HG02763 (cell line): ENCODE measurements at regions not wholly inside any gene's neighbourhood (a gene's known extent, or its start where the extent isn't known, plus 50 kb on each side); places are given as distances from the start of the nearest gene placed in this dataset.

Experiments used
- ATAC-seq: cut with Tn5 transposase; IDR thresholded peaks from one replicate; pipeline ENCODE4 v1.9.1; 2021; ENCODE audit warnings: mild to moderate bottlenecking, moderate library complexity; ENCODE audit not compliant: unreplicated experiment

DNA sequence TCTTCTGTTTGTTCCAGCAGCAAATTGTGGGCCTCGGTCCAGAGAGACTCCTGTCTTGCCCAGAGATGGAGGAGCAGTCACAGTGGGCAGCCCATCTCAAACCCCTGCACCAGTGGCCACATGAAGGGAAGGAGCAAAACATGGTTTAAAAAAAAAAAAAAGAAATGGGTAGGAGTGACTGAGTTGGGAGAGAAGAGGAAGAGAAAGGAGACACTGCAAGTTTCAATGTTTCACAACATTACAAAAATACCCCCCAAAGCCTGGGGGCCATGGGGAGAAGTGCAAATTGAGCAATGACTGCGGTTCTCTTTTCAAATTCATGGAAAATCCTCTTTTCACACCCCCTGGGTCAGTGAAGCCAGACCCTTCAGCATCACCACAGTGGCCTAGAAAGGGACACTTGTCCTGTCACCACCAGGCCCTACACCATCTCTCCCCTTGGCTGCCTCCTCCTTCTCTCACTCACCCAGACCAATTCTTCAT lies 117.1 kb downstream of the ZFP36L2 start:
- no peak for ATAC-seq

DNA sequence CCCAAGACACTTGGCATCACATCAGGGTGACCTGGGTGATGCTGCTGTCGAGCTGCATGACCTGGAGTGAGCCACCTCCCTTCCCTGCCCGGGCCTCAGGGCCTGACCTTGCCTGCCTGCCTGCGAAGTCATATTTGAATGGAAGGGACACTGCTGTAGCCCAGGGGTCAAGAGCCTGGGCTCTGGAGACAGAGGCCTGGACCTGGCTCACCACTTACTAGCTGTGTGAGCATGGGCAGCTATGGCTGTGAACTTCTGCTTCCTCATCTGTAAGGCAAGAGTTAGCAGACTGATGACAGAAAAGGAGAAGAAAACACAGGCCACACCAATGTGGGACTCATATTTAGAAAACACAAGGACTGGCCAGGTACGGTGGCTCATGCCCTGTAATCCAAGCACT lies 118.7 kb downstream of the ZFP36L2 start:
- no peak for ATAC-seq

DNA sequence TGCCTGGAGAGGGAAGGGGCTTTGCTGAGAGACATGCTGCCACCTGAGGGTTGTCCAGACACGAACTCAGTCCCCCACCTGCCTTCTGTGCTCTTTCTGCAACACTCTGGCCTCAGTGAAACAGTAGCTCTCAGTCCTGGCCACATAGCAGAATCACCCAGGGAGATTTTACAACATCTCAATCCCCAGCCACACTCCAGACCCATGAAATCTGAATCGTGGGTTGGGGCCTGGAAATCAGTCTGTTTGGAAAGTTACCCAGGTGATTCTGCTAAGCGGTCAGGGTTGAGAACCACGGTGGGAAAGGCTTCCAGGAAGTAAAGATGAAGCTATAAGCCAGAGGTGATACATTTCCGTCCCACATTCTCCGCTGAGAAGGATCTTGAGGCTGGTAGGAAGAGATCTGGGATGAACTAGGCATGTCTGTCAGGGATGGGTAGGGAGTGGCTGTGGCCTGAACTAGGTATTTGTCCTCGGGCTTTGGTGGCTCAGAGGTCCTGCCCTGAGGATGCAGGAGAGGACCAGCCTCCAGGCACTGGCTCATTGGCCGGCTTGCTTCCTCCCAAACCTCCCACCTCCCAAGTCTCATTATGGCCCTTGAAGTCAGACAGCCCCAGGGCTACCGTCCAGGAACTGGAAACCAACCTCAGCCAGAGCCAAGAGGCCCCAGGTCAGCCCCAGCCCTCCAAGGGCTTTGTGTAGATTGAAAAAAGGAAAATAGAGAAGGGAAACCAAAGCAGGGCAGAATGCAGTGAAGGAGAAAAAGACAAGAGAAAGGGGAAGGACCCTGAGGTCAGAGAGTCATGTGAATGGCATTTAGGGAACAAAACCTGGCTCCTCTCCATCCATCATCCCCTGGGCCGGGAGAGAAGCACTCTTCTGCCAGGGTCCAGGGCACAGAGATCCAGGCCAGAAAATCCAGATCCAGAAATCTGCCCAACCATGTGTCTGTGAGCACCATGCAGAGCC lies 119.6 kb downstream of the ZFP36L2 start:
- ATAC-seq: no peak

DNA sequence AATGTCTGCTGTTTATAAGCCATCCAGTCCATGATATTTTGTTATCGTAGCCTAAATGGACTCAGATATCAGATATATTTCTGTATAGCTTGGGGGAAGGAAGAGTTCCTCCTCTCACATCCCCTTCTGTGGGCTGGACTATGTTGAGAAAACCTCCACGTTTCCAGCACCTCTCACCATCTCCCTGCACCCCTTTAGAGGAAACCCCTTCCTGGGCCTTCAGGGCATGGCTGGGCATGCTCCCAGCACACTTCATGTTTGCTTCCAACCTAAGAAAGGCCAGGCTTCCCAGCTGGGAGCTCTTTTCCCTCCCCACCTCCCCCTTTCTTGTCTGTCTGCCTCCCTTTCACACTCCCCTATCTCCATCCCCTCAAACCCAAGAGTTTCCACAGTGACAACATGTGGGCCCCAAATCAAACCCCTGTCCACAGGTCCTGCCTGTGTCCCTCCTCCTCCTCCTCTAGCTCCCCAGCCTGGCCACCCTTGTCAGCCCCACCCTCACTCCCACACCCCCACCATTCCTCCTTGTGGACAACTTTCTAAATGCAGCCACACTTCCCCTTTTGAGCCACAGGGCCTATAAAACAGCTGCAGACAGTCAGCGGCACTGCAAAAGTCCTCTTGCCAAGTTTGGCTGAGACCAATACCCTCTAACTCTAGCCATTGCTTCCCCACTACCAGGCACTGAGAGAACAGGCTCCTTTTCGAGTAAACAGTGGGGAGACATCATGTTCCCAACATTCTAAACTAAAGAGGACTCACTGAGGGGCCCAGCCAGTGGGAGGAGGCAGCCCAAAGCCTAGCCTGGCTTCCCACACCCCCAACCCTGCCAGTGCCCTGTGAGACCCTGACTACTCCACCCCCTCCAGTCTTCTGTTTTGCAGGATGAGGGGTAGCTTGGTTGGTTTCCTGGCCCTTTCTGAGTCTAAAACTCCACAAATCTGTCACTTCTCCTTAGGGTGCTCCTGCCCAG lies 120.5 kb downstream of the ZFP36L2 start:
- ATAC-seq: no peak

DNA sequence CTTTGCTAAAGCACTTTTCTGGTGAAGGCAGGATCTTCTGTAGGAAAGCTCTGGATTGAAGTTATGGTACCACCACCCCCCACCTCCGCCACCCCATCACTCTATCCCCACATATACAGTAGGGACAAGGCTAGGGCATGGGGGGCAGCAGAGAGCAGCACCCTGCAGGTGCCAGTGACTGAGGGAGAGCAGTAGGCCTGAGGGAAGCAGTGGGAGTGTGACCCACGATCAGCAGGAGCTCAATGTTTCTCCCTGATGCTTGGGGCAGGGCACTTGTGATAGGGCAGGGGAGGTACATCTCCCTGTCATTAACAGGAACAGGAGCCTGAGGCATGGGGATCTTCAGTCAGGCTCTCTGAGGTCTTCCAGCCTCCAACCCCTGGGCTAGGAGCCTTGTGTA lies 121.6 kb downstream of the ZFP36L2 start:
- ATAC-seq: no peak

DNA sequence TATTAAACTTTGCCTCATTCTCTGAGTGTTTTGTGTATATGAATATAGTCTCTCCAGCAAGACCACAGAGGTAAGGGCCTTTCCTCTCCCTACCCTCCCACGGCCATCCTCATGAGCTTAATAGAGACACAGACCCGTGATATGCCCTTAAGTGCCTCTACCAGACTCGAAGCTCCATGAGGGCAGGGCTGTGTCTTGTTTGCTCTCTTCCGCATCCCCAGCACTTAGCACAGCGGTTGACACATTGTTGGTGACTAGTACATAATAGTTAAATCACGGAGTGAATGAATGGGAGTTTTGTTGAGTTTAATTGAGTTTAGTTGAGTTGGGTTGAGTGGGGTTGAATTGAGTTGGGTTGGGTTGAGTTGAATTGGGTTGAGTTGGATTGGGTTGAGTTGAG lies 122.3 kb downstream of the ZFP36L2 start:
- ATAC-seq: no peak

DNA sequence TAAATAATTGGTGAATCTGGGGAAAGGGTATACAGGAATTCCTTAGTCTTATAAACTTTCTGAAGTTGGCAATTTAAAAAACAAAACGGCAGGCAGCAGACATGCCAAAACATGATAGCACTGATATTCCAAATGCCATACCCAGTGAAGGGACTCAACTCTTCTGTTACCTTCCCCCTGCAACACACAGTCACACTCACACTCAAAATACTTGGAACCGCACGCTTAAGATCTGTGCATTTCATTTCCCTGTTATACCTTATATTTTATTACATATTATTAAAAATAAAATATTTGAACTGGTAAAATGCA lies 123.4 kb downstream of the ZFP36L2 start:
- ATAC-seq: no peak

DNA sequence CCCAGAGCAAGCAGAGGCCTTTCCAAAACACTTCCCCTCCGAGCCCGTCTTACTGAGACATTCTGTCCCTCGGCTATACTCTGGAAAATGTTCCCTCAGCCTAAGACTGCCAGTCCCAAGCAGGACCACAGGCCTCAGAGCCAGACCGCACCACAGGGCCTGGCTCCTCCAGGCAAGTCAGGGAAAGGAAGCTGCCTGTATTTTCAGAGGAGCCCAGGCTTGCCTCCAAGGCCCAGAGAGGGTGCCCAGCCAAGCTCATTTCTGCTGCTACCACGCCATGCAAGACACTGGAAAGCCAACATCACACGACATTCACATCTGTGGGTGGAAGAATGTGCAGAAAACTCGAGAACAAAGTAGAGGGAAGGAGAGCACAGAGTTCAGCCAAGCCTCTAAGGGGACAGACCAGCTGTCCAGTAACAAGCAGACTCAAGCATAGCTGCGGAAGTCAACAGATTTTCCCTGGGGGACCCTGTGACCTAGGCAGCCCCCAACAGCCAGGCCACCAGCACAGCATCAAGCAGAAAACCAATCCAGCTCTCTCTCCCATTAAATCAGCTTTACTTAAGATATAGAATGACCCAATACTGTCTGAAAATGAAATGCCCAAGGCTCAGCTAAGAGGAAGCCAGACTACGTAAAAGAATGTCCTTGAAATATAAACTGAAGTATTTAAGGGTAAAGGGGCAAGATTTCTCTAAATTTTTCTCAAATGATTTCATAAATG lies 123.9 kb downstream of the ZFP36L2 start:
- ATAC-seq: no peak

DNA sequence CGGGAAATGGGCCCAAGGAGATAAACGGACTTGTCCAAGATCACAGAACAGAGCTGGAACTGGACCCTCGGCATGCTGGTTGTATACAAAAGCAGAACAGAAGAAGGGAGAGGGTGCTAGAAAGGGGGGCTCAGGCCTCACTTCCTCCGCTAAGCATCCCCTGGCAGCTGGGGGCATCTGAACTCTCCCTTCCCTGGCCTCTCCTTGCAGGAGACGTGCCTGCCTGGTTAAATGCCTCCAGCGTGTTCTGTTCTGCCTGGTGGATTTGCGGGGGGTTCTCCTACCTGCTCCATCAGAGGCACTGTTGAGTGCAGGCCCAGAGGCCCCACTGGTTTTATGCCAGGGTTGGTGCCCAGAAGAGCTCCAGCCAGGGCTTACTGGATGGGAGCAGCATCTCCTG lies 124.7 kb downstream of the ZFP36L2 start:
- no peak for ATAC-seq

DNA sequence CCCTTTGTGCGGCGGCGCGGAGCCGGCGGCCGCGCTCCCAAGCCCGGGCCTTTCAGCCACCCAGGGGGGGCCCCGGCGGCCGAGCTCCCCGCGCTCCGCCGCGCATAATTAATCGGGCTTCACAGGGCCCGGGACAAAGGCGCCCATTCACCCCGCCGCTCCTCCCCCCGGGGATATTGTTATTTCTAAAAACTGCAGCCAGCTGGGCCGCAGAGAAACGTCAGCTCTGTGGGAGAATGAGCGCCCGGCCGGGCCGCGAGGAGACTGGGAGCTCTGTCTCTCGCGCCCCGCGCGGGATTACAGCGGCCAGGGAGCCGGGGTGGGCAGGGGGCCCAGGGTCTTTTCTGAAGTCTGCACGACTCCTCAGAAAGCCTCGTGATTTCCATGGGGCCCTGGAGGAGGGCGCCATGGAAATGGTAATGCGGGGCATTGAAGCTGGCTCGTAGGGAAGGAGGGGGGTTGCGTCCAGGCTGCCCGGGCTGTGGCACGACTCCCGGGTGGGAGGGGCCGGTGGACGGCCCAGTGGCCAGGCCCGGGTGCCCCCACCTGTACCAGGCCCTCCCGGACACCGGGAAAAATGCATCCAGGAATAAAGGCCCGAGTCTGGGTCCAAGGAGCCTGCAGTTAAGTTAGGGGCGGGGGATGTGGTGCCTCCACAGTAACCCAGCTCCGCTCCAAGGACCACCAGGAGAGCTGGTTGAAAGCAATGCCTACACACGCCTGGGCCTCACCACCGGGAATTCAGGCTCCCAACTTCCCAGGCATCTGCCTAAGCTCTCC lies 125.3 kb downstream of the ZFP36L2 start:
- no peak for ATAC-seq

DNA sequence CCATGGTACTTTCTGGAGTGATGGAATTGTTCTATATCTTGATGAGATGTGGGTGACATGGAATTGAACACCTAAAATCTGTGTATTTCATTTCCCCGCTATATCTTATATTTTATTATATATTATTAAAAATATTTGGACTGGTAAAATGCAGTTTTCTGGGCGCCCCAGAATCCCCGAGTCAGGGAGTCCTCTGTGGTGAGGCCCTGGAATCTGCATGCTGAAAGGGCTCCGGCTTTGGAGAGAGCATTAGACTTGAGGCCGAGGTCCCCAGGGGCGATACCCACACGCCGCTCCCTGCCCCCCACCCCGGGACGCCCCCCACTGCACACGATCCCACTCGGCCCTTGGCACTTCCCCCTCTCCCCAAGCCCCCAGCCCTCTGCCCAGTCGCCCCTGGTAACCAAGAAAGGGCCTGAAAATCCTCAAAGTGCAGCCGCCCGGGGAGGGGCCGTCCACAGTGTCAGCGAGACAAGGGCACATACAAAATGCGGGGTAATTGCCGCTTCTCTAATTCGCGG lies 126.0 kb downstream of the ZFP36L2 start:
- no peak for ATAC-seq

DNA sequence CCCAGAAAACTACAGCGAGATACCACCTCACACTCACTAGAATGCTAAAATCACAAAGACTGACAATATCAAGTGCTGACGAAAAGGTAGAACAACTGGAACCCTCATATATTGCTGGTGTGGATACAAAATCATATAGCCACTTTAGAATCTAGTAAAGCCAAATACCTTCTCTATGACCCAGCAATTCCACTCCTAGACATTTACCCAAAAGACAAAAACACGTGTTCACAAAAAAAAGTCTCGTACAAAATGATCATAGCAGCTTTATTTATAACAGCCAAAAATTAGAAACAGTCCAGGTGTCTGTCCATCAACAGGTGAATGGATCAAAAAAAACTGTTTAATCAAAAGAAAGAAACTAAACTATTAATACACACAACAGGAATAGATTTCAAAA lies 126.6 kb downstream of the ZFP36L2 start:
- ATAC-seq: no peak

DNA sequence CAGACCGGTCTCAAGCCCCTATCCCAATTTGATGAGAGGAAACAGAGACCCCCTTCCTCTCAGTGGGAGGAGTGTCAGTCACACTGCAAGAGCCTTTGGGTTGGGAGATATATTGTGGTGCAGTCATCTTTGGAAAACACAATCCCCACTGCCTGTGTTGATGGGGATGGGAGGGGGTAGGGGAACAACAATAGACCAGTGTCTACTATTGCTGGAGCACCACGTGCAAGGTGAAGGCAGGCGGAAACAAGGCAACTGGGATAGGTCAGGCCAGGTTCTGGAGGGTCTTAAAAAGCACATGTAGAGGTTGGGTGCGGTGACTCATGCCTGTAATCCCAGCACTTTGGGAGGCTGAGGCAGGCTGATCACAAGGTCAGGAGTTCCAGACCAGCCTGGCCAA lies 127.9 kb downstream of the ZFP36L2 start:
- no peak for ATAC-seq

DNA sequence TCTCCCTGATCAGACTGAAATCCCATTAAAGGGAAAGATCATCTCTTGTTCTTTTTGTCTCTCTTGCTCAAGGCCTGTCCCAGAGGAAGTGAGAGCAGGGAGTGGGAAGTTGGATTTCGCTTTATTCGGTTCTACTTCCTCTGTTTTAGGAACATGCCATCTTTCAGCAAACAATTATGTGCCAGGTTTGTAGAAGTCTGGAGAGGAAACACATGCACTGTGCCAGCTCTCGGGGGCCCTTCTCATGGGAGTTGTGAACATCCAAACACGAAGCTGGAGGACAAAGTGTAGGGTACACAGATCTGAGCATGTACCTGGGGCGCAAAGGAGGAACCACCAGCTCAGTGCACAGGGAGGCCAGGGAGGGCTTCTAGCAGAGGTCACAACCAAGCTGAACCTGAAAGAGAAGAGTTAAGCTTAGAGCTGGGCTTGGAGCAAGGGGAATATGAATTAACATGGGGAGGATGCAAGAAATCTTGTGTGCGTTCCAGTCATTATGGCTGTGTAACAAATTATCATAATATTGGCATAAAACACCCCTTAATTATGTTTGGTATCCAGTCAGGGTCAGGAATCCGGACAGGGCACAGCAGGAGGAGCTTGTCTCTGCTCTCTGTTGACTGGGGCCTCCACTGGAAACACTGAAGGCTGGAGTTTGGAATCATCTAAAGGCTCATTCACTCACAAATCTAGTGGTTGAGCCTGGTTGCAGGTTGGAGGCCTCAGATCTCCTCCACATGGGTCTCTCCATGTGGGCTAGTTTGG lies 128.6 kb downstream of the ZFP36L2 start:
- no peak for ATAC-seq

DNA sequence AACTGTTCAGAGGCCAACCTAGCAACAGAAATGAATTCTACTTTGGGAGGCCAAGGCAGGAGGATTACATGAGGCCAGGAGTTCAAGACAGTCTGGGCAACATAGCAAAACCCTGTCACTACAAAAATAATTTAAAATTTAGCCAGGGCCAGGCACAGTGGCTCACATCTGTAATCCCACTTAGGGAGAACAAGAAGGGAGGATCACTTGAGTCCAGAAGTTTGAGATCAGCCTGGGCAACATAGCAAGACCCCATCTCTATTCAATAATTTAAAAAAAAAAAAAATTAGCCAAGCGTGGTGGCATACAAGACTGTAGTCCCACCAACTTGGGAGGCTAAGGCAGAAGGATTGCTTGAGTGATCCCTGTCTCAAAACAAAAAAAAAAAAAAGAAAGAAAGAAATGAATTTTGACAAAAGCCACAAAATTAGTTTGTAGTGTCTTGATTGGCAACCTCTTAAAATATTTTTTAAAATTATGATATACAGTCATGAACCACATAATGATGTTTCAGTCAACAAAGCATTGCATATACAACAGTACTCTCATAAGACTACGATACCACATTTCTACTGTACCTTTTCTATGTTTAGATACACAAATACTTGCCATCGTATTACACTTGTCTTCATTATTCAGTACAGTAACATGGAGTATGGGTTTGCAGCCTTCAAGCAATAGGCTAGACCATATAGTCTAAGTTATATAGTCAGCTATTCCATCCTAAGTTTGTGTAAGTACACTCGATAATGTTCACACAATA lies 130.7 kb downstream of the ZFP36L2 start:
- no peak for ATAC-seq

DNA sequence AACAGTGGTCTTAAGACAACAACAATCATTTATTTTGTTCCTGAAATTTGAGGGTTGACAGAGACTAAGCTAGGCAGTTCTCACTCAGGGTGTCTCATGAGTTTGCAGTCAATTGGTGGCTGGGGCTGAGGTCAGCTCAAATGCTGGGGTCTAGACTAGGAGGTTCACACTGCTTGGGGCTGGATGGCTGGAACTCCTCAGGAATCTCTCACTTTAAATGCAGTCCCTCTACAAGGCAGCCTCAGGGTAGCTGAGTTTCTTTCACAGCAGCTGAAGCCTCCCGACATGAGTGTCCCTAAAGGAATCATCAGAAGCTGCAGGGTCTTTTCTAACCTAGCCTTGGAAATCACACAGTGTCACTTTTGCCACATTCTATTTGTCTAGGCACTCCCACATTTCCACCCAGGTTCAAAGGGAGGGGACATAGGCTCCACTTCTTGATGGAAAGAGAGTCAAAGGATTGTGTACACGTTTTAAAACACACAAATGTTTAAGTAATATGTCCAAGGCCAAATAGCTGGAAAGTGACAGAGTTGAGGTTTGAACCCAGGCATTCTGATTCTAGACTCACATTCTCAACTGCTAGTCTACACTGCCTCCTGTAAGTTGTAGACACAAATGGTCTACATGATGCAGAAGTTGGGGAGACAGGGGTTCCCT lies 133.8 kb downstream of the ZFP36L2 start:
- ATAC-seq: no peak

DNA sequence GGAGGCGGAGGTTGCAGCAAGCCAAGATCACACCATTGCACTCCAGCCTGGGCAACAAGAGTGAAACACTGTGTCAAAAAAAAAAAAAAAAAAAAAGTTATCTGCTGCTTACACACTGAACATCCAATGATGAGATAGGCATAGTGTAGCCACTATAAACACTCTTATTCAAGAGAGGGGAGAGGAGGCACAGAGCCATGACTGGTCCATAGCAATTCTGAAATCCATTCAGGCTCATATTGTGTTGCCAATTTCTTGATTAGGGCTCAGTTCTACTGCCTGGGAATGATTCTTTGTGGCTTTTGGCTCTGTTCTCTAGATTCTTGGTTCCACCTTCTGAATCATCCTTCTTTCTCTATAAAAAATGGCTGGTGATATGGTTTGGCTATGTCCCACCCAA lies 136.1 kb downstream of the ZFP36L2 start:
- no peak for ATAC-seq
